Keratinocyte (primary cell): ENCODE measurements at regions not wholly inside any gene's neighbourhood (a gene's known extent, or its start where the extent isn't known, plus 50 kb on each side); places are given as distances from the start of the nearest gene placed in this dataset.

Experiments
- CTCF ChIP-seq, 3 experiments: IDR thresholded peaks in 1 of 3; conservative IDR thresholded peaks in 1 of 3; optimal IDR thresholded peaks in 1 of 3; 2 replicates in 2 of 3; 3 replicates in 1 of 3; pipeline versions ENCODE3 to v1.5.1; 2011; ENCODE audit warnings: low read length in 3 of 3, mild to moderate bottlenecking in 3 of 3, moderate library complexity in 2 of 3, control low read depth in 1 of 3, inconsistent platforms in 1 of 3; ENCODE audit not compliant: insufficient read depth in 2 of 3; ENCODE audit errors: extremely low read depth in 1 of 3
- EZH2 ChIP-seq: IDR thresholded peaks from one replicate; pipeline ENCODE4 v1.6.1; 2012; ENCODE audit warnings: inconsistent platforms, mild to moderate bottlenecking, low read length, moderate library complexity

DNA sequence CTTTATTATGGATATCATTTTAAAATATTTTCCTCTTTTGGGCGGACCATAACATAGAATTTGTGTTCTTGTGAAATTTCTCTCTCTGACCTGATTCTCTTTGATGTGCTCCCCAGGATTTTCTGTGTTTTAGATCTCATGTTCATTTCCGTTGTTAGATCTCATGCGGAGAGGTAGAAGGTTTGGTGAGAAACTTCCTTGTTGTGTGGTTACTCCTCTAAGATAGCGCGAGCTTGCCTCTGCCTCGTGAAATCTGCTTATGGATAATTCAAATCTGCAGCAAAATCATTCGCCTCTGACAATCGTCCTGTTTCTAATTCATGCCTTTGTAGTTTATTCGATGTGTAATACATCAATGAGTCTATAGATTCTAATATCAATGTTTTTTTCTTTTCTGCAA lies 580.4 kb downstream of the USP25 start:
- no peak for TF ChIP-seq CTCF (optimal IDR thresholded peaks at IDR 0.05 in 1 of 3, IDR thresholded peaks at IDR 0.05 in 1 of 3, conservative IDR thresholded peaks at IDR 0.05 in 1 of 3; ENCODE audit: extremely low read depth in 1 of 3, insufficient read depth in 2 of 3, low read length in 3 of 3)
- no peak for TF ChIP-seq EZH2
